Head of caudate nucleus (tissue), 42 donors: ENCODE measurements at regions not wholly inside any gene's neighbourhood (a gene's known extent, or its start where the extent isn't known, plus 50 kb on each side); places are given as distances from the start of the nearest gene placed in this dataset.
A peak's percentile ranks its signal among the peaks of the same experiment; 100 is the strongest.

Experiments
- DNase-seq, 42 donors: peaks; one replicate each; pipeline versions ENCODE4 v3.0.0 to v3.0.0-alpha.2; 2020 to 2021; ENCODE audit warnings: mixed read lengths in 7 of 42
- intact Hi-C: fragments of 100-400 bp; cut with DNase I; formaldehyde crosslinking; loops from one replicate; pipeline ENCODE4 v1.15.0; 2022

- intact Hi-C loops = no loop called here
- no peak for DNase-seq
Measured at GRCh38 chr7:80350430-80350829, 161.4 kb downstream of the GNAT3 start.

- no peak for DNase-seq
- intact Hi-C loops = no loop called here
Measured at GRCh38 chr7:80348223-80348622, 163.6 kb downstream of the GNAT3 start.

GRCh38 chr7:80347173-80347572 lies 164.7 kb downstream of the GNAT3 start:
- intact Hi-C loops = no loop called here
- DNase-seq = no peak

GRCh38 chr7:80346704-80347103 lies 165.2 kb downstream of the GNAT3 start:
- intact Hi-C loops = no loop called here
- DNase-seq = no peak

DNA sequence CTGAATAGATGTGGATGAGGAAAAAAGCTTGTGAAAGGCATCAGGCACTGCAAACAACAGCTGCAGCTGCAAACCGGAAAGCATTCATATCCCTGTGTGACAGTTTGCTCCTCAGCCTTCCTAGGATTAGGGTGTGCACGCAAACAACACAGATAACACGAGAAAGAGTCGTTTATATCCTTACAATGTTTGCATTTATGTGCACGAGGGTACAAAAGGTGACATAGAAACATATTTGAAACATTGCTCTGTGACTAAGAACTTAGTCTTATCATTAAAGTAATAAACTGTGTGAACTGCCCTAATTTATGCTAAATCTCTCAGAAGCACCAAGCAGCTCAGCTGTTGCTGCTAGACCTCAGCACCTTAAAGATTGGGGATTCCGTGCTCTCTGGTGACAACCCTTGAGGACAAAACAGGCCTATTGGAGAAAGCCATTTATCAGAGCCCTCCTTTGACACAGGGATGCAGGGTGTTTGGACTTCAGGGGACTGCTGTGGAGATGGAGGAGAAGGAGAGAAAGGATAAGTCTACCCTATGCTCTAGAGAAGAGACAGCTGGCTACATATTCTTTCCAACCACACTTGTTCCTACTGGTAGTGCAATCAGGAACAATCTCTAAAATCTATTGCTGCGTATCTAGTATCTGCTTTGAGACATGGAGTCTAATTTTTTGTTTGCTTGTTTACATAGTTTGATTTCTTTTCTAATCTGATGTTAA lies 176.2 kb downstream of the GNAT3 start:
- intact Hi-C loops = no loop called here
- peak in 15 of 42 donors; percentile 3 to 38 (median 20) for DNase-seq

GRCh38 chr7:80334908-80335307 lies 177.0 kb downstream of the GNAT3 start:
- intact Hi-C loops = no loop called here
- DNase-seq = no peak

GRCh38 chr7:80334196-80334595 lies 177.7 kb downstream of the GNAT3 start:
- intact Hi-C loops = no loop called here
- DNase-seq = no peak

- intact Hi-C loops = no loop called here
Measured at GRCh38 chr7:80333040-80333439, 178.8 kb downstream of the GNAT3 start.

GRCh38 chr7:80330434-80330833 lies 181.4 kb downstream of the GNAT3 start:
- intact Hi-C loops = no loop called here
- no peak for DNase-seq

More at GRCh38 chr7:80333040-80333439, 178.8 kb downstream of the GNAT3 start:
- no peak for DNase-seq

DNA sequence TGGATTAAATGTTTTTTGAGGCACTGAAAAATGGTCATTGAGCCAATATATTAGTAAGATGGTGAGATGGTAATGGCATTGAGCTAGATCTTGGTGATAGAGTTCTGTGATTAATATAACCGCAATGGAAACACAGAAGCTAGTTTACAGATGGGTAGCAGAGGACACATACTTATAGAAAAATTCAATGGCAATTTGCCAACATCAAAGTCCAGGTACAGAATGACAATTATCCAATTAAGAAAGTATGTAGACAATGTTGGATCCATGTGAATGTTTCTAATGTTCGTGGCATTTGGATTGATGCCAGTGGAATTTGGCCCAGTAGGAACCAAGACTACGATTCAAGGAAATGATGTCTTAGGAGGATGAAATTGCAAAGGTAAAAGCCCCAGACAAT lies 187.8 kb downstream of the GNAT3 start:
- intact Hi-C loops = no loop called here
- DNase-seq = no peak

GRCh38 chr7:80319461-80319860 lies 184.8 kb downstream of the GNAI1 start:
- intact Hi-C loops = no loop called here
- no peak for DNase-seq

GRCh38 chr7:80318081-80318480 lies 183.4 kb downstream of the GNAI1 start:
- DNase-seq = no peak
- intact Hi-C loops = no loop called here

- intact Hi-C loops = no loop called here
- no peak for DNase-seq
Measured at GRCh38 chr7:80316811-80317210, 182.2 kb downstream of the GNAI1 start.

DNA sequence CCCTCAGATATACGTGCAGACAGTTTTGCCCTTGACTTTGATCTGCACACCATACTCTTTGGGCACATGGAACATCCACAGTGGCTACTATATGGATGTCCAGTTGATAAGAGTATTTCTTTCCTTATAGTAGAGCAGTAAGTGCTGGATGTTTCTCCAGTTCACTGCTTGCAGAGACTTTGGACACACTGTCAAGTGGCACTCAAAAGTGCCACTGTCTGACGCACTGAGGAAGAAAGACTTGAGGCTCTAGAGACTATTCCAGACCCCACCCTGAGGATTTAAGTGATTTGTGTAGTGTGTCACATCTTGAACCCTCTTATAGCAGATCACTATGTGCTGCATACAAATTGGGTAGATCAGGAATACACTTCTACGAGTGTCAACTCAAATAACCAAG lies 179.1 kb downstream of the GNAI1 start:
- DNase-seq = no peak
- intact Hi-C loops = no loop called here

DNA sequence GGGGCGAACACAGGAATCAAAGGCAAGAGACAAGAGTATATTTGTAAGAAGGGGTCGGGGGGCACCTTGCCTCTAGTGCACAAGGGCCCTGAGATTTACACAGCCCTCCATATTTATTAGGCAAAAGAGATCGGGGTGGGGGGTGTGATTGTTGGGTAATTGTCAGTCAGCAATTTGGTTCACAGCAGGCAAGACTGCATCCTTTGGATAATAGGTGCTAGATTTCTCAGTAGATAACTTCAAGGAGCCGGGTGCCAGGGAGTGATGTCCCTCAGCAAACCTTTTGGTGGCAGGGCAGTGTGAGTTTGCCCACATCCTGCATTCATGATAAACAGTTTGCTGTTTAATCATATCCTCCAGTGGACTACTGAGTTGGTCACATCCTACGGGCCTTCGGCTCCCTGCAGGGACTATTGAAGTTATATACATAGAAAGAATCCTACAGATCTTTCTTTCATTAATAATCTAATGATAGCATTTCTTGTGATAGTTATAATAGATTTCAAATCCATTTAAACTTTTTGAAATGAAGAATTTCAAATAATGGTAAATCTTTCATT lies 178.5 kb downstream of the GNAI1 start:
- DNase-seq = no peak
- intact Hi-C loops = no loop called here

GRCh38 chr7:80312139-80312661 lies 177.6 kb downstream of the GNAI1 start:
- intact Hi-C loops = no loop called here
- no peak for DNase-seq

- DNase-seq = no peak
- intact Hi-C loops = no loop called here
Measured at GRCh38 chr7:80311313-80311712, 176.7 kb downstream of the GNAI1 start.

DNA sequence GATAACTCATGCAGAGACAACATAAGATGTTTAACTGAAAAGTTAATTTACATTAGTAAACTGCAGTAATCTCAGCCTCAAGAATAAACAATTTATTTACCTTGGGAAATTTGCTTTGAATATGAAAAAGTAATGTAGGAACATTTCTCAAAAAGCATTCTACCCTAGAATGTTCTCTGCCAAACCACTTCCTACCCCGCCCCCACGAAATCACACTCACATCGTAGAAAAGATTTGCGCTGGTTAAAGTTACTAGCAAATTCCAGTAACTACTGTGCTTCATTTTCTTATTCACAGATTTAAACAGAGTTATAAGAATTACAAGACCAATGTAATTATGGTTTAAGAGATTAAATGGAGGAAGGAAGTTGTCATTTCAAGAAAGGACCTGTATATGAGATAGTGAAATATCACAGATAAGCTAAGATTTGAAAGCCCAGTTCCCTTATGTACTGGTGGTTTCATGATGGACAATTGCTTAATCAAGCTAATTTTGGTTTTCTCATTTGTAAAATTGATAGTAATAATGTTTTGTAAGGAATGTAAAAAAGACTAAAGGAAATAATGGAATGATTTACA lies 175.4 kb downstream of the GNAI1 start:
- DNase-seq = no peak
- intact Hi-C loops = no loop called here

DNA sequence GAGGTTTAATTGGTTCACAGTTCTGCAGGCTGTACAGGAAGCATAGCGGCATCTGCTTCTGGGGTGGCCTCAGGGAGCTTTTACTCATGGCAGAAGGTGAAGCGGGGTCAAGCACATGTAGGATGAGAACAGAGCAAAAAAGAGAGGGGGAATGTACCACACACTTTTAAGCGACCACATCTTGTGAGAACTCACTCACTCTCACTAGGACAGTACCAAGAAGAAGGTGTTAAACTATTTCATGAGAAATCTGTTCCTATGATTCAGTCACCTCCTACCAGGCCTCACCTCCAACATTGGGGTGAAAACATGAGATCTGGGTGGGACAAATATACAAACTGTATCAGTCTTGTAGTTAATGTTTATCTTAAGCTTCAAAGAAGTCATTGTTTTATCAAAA lies 174.7 kb downstream of the GNAI1 start:
- intact Hi-C loops = no loop called here

GRCh38 chr7:80307227-80307856 lies 172.7 kb downstream of the GNAI1 start:
- no peak for DNase-seq
- intact Hi-C loops = no loop called here

More for the DNA sequence above, 174.7 kb downstream of the GNAI1 start:
- no peak for DNase-seq
